ENCODE measurements at regions not wholly inside any gene's neighbourhood (a gene's known extent, or its start where the extent isn't known, plus 50 kb on each side); places are given as distances from the start of the nearest gene placed in this dataset.
A peak's percentile ranks its signal among the peaks of the same experiment; 100 is the strongest.

GRCh38 chr5:96245140-96246091, 187.6 kb downstream of the PCSK1 start:
- DNase-seq (ENCODE audit: low read depth) = no peak

DNA sequence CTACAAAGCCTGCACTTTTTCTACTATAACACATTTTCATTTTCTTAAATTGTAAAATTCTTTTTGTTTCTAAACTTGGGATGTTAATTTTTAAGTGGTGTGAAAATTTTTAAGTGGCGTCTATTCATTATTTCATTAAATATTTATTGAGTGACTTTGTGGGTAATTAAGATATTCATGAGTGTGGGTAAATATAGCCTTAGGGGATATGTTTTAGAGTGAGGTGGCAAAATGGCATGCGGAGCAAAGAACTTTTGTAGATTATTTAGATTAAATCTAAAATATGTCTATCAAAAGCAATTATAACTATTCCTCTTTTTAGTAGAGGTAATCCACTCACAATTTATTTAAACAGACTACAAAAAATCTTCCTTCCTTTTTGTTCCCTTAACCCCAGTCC, 188.4 kb downstream of the PCSK1 start:
- DNase-seq (ENCODE audit: low read depth) = no peak

DNA sequence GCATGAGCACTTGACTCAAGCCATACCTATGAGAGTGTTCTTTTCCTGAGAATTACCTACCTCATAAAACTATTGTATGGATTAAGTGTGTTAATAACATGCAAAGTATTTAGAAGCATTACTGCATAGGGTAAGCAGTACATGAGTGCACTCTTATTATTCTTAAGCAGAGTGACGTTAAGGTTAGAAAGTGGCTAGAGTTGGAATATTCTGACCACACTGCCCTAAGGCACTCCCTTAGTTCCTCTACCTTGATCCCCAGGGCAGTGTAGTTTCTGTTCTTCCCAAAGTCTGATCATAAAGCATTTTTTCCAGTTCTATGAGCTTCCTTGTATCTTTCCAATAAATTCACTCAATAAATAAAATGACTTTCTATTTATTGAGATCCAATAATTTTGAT, 189.2 kb downstream of the PCSK1 start:
- no peak for DNase-seq (ENCODE audit: low read depth)

DNA sequence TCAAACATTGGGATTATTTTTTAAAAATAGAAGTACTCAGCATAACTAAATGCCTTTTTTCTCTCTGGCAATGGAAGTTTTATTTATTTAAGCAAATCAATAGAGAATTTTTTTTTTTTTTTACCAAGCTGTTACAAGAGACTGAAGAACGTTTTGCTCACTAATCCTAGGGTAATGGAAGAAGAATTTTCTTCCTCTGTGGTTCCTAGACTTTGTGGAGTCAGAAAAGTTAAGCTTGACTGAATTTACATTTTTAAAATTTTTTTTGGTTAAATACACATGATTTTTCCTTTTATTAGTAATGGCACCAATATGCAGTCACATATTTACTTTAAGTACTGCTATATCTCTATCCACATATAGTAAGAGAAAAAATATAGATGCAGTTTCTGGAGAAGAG, 189.8 kb downstream of the PCSK1 start:
- DNase-seq (ENCODE audit: low read depth) = peak; percentile 56

- DNase-seq (ENCODE audit: low read depth) = no peak
Observed at GRCh38 chr5:96242571-96242970, 190.5 kb downstream of the PCSK1 start.

DNA sequence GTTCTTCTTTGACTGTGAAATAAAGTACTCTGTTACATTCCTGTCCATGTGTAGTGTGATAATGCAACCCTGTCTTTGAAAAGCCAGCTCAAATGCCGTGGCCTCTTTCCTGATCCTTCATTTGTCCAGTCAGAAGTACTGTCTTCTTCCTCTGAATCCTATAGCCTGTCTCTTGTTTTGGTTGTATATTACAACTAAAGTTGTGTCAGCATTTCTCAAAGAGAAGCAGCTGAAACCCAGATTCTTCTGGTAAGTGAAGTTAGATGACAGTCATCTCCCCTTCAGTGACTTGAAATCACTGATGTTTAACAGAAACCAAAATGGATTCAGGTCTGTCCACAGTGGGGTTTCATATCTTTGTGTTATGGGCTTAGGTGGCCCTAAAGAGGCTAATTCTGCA, 196.2 kb downstream of the PCSK1 start:
- DNase-seq (ENCODE audit: low read depth) = no peak

DNA sequence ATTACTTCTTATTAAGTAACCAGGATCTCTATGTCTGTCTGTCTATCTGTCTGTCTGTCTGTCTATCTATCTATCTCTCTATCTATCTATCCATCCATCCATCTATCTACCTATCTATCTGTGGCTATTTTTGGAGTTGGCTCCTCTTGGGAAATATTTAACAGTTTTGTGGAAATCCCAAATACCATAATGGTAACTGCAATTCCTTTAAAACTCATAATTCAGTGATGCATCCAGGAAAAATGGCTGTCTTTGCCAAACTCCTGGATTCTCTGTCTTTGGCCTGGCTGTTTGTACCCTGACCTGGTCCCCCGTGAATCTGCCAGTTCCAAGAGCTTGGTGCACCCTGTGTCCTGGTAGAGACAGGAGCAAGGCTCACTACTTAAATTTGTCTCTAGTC, 197.0 kb downstream of the PCSK1 start:
- DNase-seq (ENCODE audit: low read depth) = no peak

- DNase-seq (ENCODE audit: low read depth) = no peak
Observed at GRCh38 chr5:96235008-96235910, 197.8 kb downstream of the PCSK1 start.

DNA sequence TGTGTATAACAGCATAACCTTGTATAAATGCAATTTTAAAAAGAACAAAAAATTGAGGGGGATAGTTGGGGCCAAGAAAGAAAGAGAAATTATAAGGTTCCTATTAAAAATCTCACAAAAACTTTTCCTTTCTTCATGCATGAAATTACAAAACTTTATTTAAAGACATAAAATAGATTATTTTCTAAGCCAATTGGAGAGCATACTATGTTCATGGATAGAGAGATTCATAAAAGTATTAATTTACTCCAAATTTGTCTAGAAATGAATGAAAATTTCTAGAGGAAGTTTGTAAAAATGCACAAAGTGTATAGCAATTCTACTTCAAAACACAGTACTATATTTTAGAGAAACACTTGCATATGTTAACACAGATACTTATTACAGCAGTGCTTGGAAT, 200.4 kb downstream of the PCSK1 start:
- no peak for DNase-seq (ENCODE audit: low read depth)

DNA sequence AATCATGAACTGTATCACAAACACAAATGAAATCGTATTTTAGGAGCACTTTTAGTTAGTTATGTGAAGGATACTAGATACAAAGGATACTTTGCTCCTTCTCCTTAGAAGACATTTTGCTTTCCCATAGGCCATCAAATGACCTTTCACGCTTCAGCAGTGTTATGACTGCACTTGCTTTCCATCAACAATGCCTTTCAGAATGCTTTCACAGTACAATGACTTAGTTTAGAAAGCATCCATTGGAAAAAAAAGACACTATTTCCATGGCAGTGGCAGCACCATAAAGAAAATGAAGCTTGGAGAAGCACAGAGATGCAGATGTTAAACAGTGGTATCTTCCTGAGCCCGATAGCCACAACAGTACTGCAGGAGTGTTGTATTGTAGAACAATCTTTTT, 203.9 kb downstream of the PCSK1 start:
- no peak for DNase-seq (ENCODE audit: low read depth)

GRCh38 chr5:96228408-96228807, 204.6 kb downstream of the PCSK1 start:
- DNase-seq (ENCODE audit: low read depth) = no peak

- no peak for DNase-seq (ENCODE audit: low read depth)
Observed at GRCh38 chr5:96227957-96228356, 205.1 kb downstream of the PCSK1 start.

DNA sequence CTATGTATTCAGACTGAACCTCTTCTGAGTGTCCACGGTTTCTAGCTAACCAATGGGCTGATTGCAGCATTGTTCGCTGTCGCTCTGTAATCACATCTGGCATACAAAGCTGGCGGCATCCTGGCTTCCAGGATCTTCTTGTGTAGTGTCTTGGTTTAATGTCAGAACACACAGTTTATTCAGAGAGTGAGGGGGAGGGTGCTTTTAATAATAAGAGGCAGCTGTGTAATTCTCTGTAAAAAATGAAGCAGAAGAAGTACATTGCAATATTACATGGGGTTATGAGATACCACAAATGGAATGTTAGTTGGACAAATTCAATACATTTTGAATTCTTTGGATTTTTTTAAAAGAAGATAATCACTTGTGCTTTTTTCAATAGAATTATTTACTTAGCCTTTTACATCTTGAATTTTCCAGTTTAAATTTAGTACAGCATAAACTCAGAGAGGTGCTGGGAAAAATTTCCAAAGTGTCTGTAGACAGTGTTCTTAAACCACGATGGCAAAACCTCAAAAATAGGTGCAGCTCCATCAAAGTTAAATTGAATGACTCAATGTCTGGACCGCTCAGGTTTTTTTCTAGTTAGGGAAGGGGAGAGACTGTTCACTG, 206.0 kb downstream of the PCSK1 start:
- no peak for DNase-seq (ENCODE audit: low read depth)

DNA sequence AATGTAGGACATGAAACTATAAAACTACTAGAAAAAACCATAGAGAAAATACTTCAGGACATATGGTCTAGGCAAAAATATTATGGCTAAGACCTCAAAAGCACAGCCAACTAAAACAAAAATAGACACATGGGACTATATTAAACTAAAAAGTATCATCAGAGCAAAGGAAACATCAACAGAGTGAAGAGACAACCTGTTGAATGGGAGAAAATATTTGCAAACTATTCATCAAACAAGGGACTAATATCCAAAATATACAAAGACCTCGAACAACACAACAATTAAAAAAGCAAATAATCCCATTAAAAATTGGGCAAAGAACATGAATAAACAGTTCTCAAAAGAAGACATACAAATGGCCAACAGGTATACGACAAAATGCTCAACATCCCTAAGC, 210.9 kb downstream of the PCSK1 start:
- DNase-seq (ENCODE audit: low read depth) = no peak

- DNase-seq (ENCODE audit: low read depth) = no peak
Observed at GRCh38 chr5:96220610-96221390, 212.2 kb downstream of the PCSK1 start.

DNA sequence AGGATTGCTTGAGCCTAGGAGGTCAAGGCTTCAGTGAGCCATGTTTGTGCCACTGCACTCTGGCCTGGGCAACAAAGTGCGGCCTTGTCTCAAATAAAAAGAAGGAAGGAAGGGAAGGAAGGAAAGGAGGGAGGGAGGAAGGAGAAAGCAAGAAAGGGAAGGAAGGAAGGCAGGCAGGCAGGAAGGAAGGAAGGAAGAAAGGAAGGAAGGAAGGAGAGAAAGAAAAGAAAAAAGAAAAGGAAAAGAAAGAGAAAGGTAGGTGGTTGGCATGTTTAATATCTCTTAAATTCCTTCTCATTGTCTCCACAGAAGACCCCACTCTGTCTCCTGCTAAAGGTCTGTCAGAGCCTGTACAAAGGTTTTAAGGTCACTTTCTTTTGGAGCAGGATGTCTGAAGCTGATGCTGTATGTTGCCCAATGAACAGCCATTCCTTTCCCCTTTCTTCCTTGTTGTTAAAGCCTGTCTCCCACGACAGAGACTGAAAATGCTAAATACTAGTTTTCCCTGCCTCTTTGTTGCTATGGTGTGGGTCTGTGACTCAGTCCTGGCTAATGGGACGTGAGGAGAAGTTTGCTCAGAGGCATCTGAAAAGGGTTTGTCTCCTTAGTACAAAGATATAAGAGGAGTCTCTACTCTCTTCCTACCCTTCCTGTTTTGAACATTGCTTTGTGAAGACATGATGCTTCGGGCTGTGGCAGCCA, 213.3 kb downstream of the PCSK1 start:
- DNase-seq (ENCODE audit: low read depth) = no peak

DNA sequence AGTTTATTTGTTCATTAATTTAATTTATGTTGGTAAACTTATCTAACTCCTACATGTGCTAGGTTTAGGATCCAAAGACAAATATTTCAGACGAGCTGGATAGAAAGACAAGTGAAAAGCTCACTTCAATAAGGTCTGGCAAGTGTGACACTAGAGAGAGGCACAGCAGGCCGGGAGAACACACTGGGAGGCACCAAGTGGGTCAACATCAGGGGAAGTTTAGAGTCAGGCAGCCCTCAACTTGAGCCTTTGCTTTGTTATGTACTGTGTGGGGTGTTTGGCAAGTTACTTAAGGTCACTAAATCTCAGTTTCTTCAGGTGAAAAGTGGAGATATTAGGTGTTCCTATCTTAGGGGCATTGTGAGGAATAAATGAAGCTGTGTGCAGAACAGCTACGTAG, 214.4 kb downstream of the PCSK1 start:
- DNase-seq (ENCODE audit: low read depth) = no peak

DNA sequence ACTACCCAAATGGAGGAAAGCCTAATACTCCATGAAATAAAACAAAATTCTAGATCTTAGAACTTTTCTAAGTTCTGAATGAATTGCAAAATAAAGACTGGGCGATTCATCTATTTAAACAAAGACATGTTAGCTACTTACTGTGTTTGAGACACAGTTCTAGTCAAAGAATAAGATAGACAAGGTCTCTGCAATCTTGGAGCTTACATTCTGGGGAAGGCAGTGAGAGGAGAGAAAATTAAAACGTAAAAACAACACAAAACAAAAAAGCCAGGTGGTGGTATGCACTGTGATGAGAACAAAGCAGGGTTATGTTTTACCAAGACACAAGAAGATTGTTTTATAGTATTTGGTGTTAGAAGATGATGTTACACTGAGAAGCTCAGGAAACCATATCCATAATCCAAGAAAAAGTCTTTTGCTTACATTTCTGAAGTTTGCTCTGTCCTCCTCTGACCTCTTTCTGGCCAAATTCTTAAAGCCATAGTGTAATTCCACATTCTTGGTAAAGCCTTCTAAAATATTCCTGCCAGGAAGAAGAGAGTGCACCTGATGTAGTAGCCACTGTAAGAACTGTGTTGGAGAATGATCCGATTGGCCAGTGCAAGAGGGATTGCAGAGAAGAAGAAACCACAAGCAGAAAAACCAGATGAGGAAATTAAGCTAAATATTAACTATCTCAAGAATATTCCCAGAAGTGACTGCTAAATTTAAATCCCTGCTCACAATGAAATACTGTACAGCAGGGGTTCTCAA, 218.4 kb downstream of the PCSK1 start:
- no peak for DNase-seq (ENCODE audit: low read depth)

DNA sequence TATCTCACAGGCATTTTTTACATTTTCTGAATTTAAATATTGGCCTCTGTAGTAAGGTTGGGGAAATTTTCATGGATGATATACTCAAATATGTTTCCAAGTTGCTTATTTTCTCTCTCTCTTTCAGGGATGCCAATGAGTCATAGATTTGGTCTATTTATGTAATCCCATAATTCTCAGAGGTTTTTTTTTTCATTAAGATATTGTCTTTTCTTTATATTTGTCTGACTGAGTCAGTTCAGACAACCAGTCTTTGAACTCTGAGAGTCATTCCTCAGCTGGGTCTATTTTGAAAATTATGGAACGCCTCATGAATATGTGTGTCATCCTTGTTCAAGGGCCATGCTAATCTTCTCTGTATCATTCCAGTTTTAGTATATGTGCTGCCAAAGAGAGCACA, 223.2 kb downstream of the PCSK1 start:
- peak; percentile 22 for DNase-seq (ENCODE audit: low read depth)

- no peak for DNase-seq (ENCODE audit: low read depth)
Observed at GRCh38 chr5:96207420-96207819, 225.6 kb downstream of the PCSK1 start.

Data from HS-27A (cell line).